ENCODE measurements at regions not wholly inside any gene's neighbourhood (a gene's known extent, or its start where the extent isn't known, plus 50 kb on each side); places are given as distances from the start of the nearest gene placed in this dataset.
A peak's percentile ranks its signal among the peaks of the same experiment; 100 is the strongest.

GRCh38 chr2:145615626-145616025, 1095.7 kb upstream of the ZEB2 start:
- no peak for DNase-seq (ENCODE audit: extremely low spot score)
- H3K27ac ChIP-seq (ENCODE audit: low read depth) = no peak overlapping the region
- no peaks in the 10 kb centered on the region for H3K4me1 ChIP-seq (ENCODE audit: insufficient read depth)
- H3K36me3 ChIP-seq (ENCODE audit: insufficient read depth) = no peaks in the 10 kb centered on the region
- WGBS = 92% methylated on average over 4 of the region's 4 CpGs
- H3K4me3 ChIP-seq (ENCODE audit: low read depth, low read length) = no peak overlapping the region

GRCh38 chr2:145609951-145610350, 1090.0 kb upstream of the ZEB2 start:
- Histone ChIP-seq H3K4me3 (ENCODE audit: low read depth, low read length) (no peak overlapping the region), H3K27ac (ENCODE audit: low read depth) (no peak overlapping the region), H3K4me1 (ENCODE audit: insufficient read depth) (no peaks in the 10 kb centered on the region), H3K36me3 (ENCODE audit: insufficient read depth) (no peaks in the 10 kb centered on the region)
- DNase-seq (ENCODE audit: extremely low spot score) = no peak
- WGBS = 87% methylated on average over 3 of the region's 3 CpGs

- DNase-seq (ENCODE audit: extremely low spot score) = no peak
- WGBS = 85% methylated on average over 1 of the region's 1 CpG
- Histone ChIP-seq H3K27ac (ENCODE audit: low read depth) (no peak overlapping the region), H3K36me3 (ENCODE audit: insufficient read depth) (no peaks in the 10 kb centered on the region), H3K4me3 (ENCODE audit: low read depth, low read length) (no peak overlapping the region), H3K4me1 (ENCODE audit: insufficient read depth) (no peaks in the 10 kb centered on the region)
These were observed 1081.5 kb upstream of the ZEB2 start for GRCh38 chr2:145601361-145601925.

- Histone ChIP-seq H3K27ac (ENCODE audit: low read depth) (no peak overlapping the region), H3K36me3 (ENCODE audit: insufficient read depth) (no peaks in the 10 kb centered on the region), H3K4me1 (ENCODE audit: insufficient read depth) (no peaks in the 10 kb centered on the region), H3K4me3 (ENCODE audit: low read depth, low read length) (no peak overlapping the region)
- DNase-seq (ENCODE audit: extremely low spot score) = no peak
- WGBS = 94% methylated on average over 1 of the region's 1 CpG
These were observed 1080.9 kb upstream of the ZEB2 start for GRCh38 chr2:145600811-145601210.

- Histone ChIP-seq H3K4me1 (ENCODE audit: insufficient read depth) (no peaks in the 10 kb centered on the region), H3K36me3 (ENCODE audit: insufficient read depth) (no peaks in the 10 kb centered on the region)
- DNase-seq (ENCODE audit: extremely low spot score) = no peak
These were observed 1079.8 kb upstream of the ZEB2 start for GRCh38 chr2:145599756-145600155.

GRCh38 chr2:145598434-145598833, 1078.5 kb upstream of the ZEB2 start:
- DNase-seq (ENCODE audit: extremely low spot score) = no peak
- WGBS = 83% methylated on average over 4 of the region's 4 CpGs
- Histone ChIP-seq H3K4me3 (ENCODE audit: low read depth, low read length) (no peak overlapping the region), H3K4me1 (ENCODE audit: insufficient read depth) (no peaks in the 10 kb centered on the region), H3K27ac (ENCODE audit: low read depth) (no peak overlapping the region), H3K36me3 (ENCODE audit: insufficient read depth) (no peaks in the 10 kb centered on the region)

More at GRCh38 chr2:145599756-145600155, 1079.8 kb upstream of the ZEB2 start:
- H3K4me3 ChIP-seq (ENCODE audit: low read depth, low read length) = no peak overlapping the region
- H3K27ac ChIP-seq (ENCODE audit: low read depth) = no peak overlapping the region

GRCh38 chr2:145597809-145598208, 1077.9 kb upstream of the ZEB2 start:
- H3K4me1 ChIP-seq (ENCODE audit: insufficient read depth) = no peaks in the 10 kb centered on the region
- no peak overlapping the region for H3K27ac ChIP-seq (ENCODE audit: low read depth)
- no peak overlapping the region for H3K4me3 ChIP-seq (ENCODE audit: low read depth, low read length)
- no peaks in the 10 kb centered on the region for H3K36me3 ChIP-seq (ENCODE audit: insufficient read depth)
- no peak for DNase-seq (ENCODE audit: extremely low spot score)

GRCh38 chr2:145597006-145597405, 1077.1 kb upstream of the ZEB2 start:
- Histone ChIP-seq H3K4me3 (ENCODE audit: low read depth, low read length) (no peak overlapping the region), H3K4me1 (ENCODE audit: insufficient read depth) (no peaks in the 10 kb centered on the region), H3K36me3 (ENCODE audit: insufficient read depth) (no peaks in the 10 kb centered on the region), H3K27ac (ENCODE audit: low read depth) (no peak overlapping the region)
- DNase-seq (ENCODE audit: extremely low spot score) = no peak
- WGBS = 69% methylated on average over 1 of the region's 1 CpG

GRCh38 chr2:145596416-145596815, 1076.5 kb upstream of the ZEB2 start:
- no peak for DNase-seq (ENCODE audit: extremely low spot score)
- Histone ChIP-seq H3K27ac (ENCODE audit: low read depth) (no peak overlapping the region), H3K4me1 (ENCODE audit: insufficient read depth) (no peaks in the 10 kb centered on the region), H3K36me3 (ENCODE audit: insufficient read depth) (no peaks in the 10 kb centered on the region), H3K4me3 (ENCODE audit: low read depth, low read length) (no peak overlapping the region)
- 92% methylated on average over 3 of the region's 3 CpGs for WGBS

GRCh38 chr2:145595296-145595695, 1075.4 kb upstream of the ZEB2 start:
- no peaks in the 10 kb centered on the region for H3K36me3 ChIP-seq (ENCODE audit: insufficient read depth)
- H3K4me3 ChIP-seq (ENCODE audit: low read depth, low read length) = no peak overlapping the region
- H3K27ac ChIP-seq (ENCODE audit: low read depth) = peak overlapping the region; percentile 18
- H3K4me1 ChIP-seq (ENCODE audit: insufficient read depth) = no peaks in the 10 kb centered on the region
- no peak for DNase-seq (ENCODE audit: extremely low spot score)
- 91% methylated on average over 3 of the region's 3 CpGs for WGBS

GRCh38 chr2:145593991-145594614, 1074.2 kb upstream of the ZEB2 start:
- H3K4me1 ChIP-seq (ENCODE audit: insufficient read depth) = no peaks in the 10 kb centered on the region
- H3K27ac ChIP-seq (ENCODE audit: low read depth) = peak overlapping the region; percentile 16
- no peaks in the 10 kb centered on the region for H3K36me3 ChIP-seq (ENCODE audit: insufficient read depth)
- DNase-seq (ENCODE audit: extremely low spot score) = no peak
- WGBS = 49% methylated on average over 2 of the region's 2 CpGs
- H3K4me3 ChIP-seq (ENCODE audit: low read depth, low read length) = no peak overlapping the region

- Histone ChIP-seq H3K4me1 (ENCODE audit: insufficient read depth) (no peaks in the 10 kb centered on the region), H3K4me3 (ENCODE audit: low read depth, low read length) (no peak overlapping the region), H3K36me3 (ENCODE audit: insufficient read depth) (no peaks in the 10 kb centered on the region), H3K27ac (ENCODE audit: low read depth) (no peak overlapping the region)
- DNase-seq (ENCODE audit: extremely low spot score) = no peak
- 74% methylated on average over 1 of the region's 1 CpG for WGBS
These were observed 1073.4 kb upstream of the ZEB2 start for GRCh38 chr2:145593280-145593679.

GRCh38 chr2:145592361-145592760, 1072.4 kb upstream of the ZEB2 start:
- 89% methylated on average over 1 of the region's 1 CpG for WGBS
- no peaks in the 10 kb centered on the region for H3K4me1 ChIP-seq (ENCODE audit: insufficient read depth)
- H3K27ac ChIP-seq (ENCODE audit: low read depth) = no peak overlapping the region
- H3K4me3 ChIP-seq (ENCODE audit: low read depth, low read length) = no peak overlapping the region
- no peaks in the 10 kb centered on the region for H3K36me3 ChIP-seq (ENCODE audit: insufficient read depth)
- no peak for DNase-seq (ENCODE audit: extremely low spot score)

GRCh38 chr2:145591109-145591809, 1071.3 kb upstream of the ZEB2 start:
- DNase-seq (ENCODE audit: extremely low spot score) = no peak
- Histone ChIP-seq H3K27ac (ENCODE audit: low read depth) (no peak overlapping the region), H3K4me3 (ENCODE audit: low read depth, low read length) (no peak overlapping the region), H3K4me1 (ENCODE audit: insufficient read depth) (no peaks in the 10 kb centered on the region), H3K36me3 (ENCODE audit: insufficient read depth) (no peaks in the 10 kb centered on the region)
- WGBS = 89% methylated on average over 3 of the region's 3 CpGs
